K562 (cell line): ENCODE measurements at regions not wholly inside any gene's neighbourhood (a gene's known extent, or its start where the extent isn't known, plus 50 kb on each side); places are given as distances from the start of the nearest gene placed in this dataset.

Experiments
- ATAC-seq: fragments of 200-7000 bp; cut with Tn5 transposase; 3 replicates; pipeline ENCODE4 v1.9.1; 2020; ENCODE audit warnings: moderate library complexity
- BruUV-seq: library from RNA; stranded (reverse); fragments of 400-500 nt; replicated peaks from 2 replicates; lab custom pipeline; 2021; lab: Mats Ljungman, UMichigan
- CTCF ChIA-PET: fragments of 300-600 bp; formaldehyde crosslinking; extraction: SDS; loops from one replicate; lab custom pipeline; 2021; ENCODE audit warnings: low intra/inter-chr PET ratio; lab: Yijun Ruan, JAX
- POLR2A ChIA-PET: fragments of 300-600, 350-650 bp; sonication (Branson Sonifier 250); formaldehyde crosslinking; extraction: SDS; loops from one replicate; lab custom pipeline; 2021; ENCODE audit warnings: antibody characterized with exemption, inconsistent platforms; lab: Yijun Ruan, JAX
- DNase-seq, 4 experiments: peaks; one replicate each; pipeline versions ENCODE4 v3.0.0 to v3.0.0-alpha.2; 2011 to 2018; ENCODE audit warnings: low spot score in 3 of 4, mixed read lengths in 3 of 4; ENCODE audit errors: extremely low read depth in 1 of 4
- FAIRE-seq: peaks from 2 replicates; lab custom pipeline; 2011; peaks lifted over from hg19 to GRCh38; lab: Jason Lieb, UNC
- H2AFZ ChIP-seq: 2 replicates; pipeline ENCODE4 v1.6.0; 2011; ENCODE audit warnings: low read depth, low read length, control low read depth, inconsistent platforms
- H3K27ac ChIP-seq: fragments of 200-600 bp; 3 replicates; pipeline ENCODE4 v1.8.0; 2011; ENCODE audit warnings: low read depth, mild to moderate bottlenecking, control low read depth, inconsistent platforms, low read length, moderate library complexity, mixed read lengths; ENCODE audit errors: extremely low read depth
- H3K27me3 ChIP-seq, 2 experiments: fragments of 300-600 bp in 1 of 2; 2 replicates in 1 of 2; 3 replicates in 1 of 2; pipeline versions ENCODE4 v1.6.0 to v1.8.0; 2011; ENCODE audit warnings: inconsistent platforms in 2 of 2, low read length in 2 of 2, mild to moderate bottlenecking in 1 of 2, mixed read lengths in 1 of 2, moderate library complexity in 1 of 2; ENCODE audit not compliant: control insufficient read depth in 2 of 2, insufficient read depth in 2 of 2
- H3K36me3 ChIP-seq: fragments of 300-600 bp; 3 replicates; pipeline ENCODE4 v1.8.0; 2011; ENCODE audit warnings: mild to moderate bottlenecking, low read length, inconsistent platforms; ENCODE audit not compliant: control insufficient read depth, insufficient read depth
- H3K4me1 ChIP-seq, 2 experiments: fragments of 200-600 bp in 1 of 2; replicated peaks in 1 of 2; 2 replicates in 1 of 2; 3 replicates in 1 of 2; pipeline versions ENCODE4 v1.5.1 to v1.8.0; 2011; ENCODE audit warnings: inconsistent platforms in 2 of 2, low read length in 2 of 2, mild to moderate bottlenecking in 1 of 2, mixed read lengths in 1 of 2, moderate library complexity in 1 of 2; ENCODE audit not compliant: control insufficient read depth in 2 of 2, insufficient read depth in 2 of 2
- H3K4me2 ChIP-seq: 2 replicates; pipeline ENCODE4 v1.6.1; 2011; ENCODE audit warnings: low read length, control low read depth, inconsistent platforms, mixed read lengths; ENCODE audit not compliant: insufficient read depth
- H3K4me3 ChIP-seq: fragments of 200-600 bp; sonication (generic), shearing (Covaris generic); 2 replicates; pipeline ENCODE4 v1.5.1; 2016; ENCODE audit warnings: control low read depth, inconsistent platforms
- H3K79me2 ChIP-seq: fragments of 200-600 bp; 3 replicates; pipeline ENCODE4 v1.8.0; 2011; ENCODE audit warnings: low read length, inconsistent platforms; ENCODE audit not compliant: control insufficient read depth, insufficient read depth
- H3K9ac ChIP-seq, 2 experiments: 2 replicates each; pipeline versions ENCODE4 v1.6.0 to v1.6.1; 2011; ENCODE audit warnings: low read depth in 2 of 2, low read length in 2 of 2, control low read depth in 1 of 2, inconsistent platforms in 1 of 2, mild to moderate bottlenecking in 1 of 2, mixed read lengths in 1 of 2; ENCODE audit not compliant: insufficient read depth in 1 of 2
- H3K9me1 ChIP-seq: one replicate; pipeline ENCODE4 v1.6.0; 2011; ENCODE audit warnings: inconsistent platforms, mild to moderate bottlenecking, low read length, moderate library complexity; ENCODE audit not compliant: control insufficient read depth, insufficient read depth
- H3K9me3 ChIP-seq: replicated peaks from 2 replicates; pipeline ENCODE4 v1.5.1; 2011; ENCODE audit warnings: low read depth, low read length, inconsistent platforms; ENCODE audit not compliant: control insufficient read depth, insufficient read depth
- H4K20me1 ChIP-seq: replicated peaks from 2 replicates; pipeline ENCODE4 v1.6.1; 2011; ENCODE audit warnings: low read length, inconsistent platforms, mixed read lengths; ENCODE audit not compliant: control insufficient read depth, insufficient read depth
- AFF4 ChIP-seq: sonication (generic); formaldehyde crosslinking; IDR thresholded peaks from 2 replicates; pipeline ENCODE4 v1.8.0; 2023; ENCODE audit warnings: mild to moderate bottlenecking, missing genetic modification reagents
- CREM ChIP-seq: IDR thresholded peaks from 2 replicates; pipeline ENCODE4 v1.6.1; 2014; ENCODE audit warnings: antibody characterized with exemption, low read depth
- NCOR1 ChIP-seq: fragments of 450-650 bp; IDR thresholded peaks from 2 replicates; pipeline ENCODE4 v1.6.1; 2016; ENCODE audit warnings: mild to moderate bottlenecking, moderate library complexity
- POLR3G ChIP-seq: IDR thresholded peaks from 2 replicates; pipeline ENCODE4 v1.6.1; 2011; ENCODE audit not compliant: insufficient read length, insufficient replicate concordance; ENCODE audit errors: extremely low read depth
- PYGO2 ChIP-seq: fragments of 450-650 bp; IDR thresholded peaks from 2 replicates; pipeline ENCODE4 v1.6.1; 2016; ENCODE audit warnings: mild to moderate bottlenecking, missing genetic modification characterization, moderate library complexity, missing compliant biosample characterization
- SMARCB1 ChIP-seq: IDR thresholded peaks from 2 replicates; pipeline ENCODE4 v1.6.1; 2011; ENCODE audit warnings: improper control_type of control experiment, low read depth; ENCODE audit not compliant: insufficient read length
- TFAM ChIP-seq: fragments of 250-450 bp; sonication (Bioruptor Pico); conservative IDR thresholded peaks from 2 replicates; pipeline ENCODE4 v1.5.0; 2021; ENCODE audit warnings: mild to moderate bottlenecking, moderate library complexity
- XRCC3 ChIP-seq: fragments of 450-650 bp; IDR thresholded peaks from 2 replicates; pipeline ENCODE4 v1.6.1; 2017; ENCODE audit warnings: mild to moderate bottlenecking, moderate library complexity
- ZBTB12 ChIP-seq: fragments of 250-450 bp; sonication (Bioruptor Pico); IDR thresholded peaks from 2 replicates; pipeline ENCODE4 v1.4.0; 2020
- ZBTB5 ChIP-seq: fragments of 450-650 bp; IDR thresholded peaks from 2 replicates; pipeline ENCODE4 v1.6.1; 2017; ENCODE audit warnings: antibody characterized with exemption
- ZNF253 ChIP-seq: fragments of 250-450 bp; sonication (Bioruptor Pico); conservative IDR thresholded peaks from 2 replicates; pipeline ENCODE4 v1.6.1; 2021; ENCODE audit warnings: mild to moderate bottlenecking
- ZNF324 ChIP-seq: fragments of 250-450 bp; sonication (Bioruptor Pico); IDR thresholded peaks from 2 replicates; pipeline ENCODE4 v1.4.0; 2020; ENCODE audit warnings: mild to moderate bottlenecking
- ZNF398 ChIP-seq: fragments of 250-450 bp; sonication (Bioruptor Pico); IDR thresholded peaks from 2 replicates; pipeline ENCODE4 v1.8.0; 2021; ENCODE audit warnings: moderate library complexity, mild to moderate bottlenecking, inconsistent platforms
- WGBS: fragments of 100-300 bp; shearing (Covaris generic); methylation state at CpG from one replicate; pipeline ENCODE4 v1.1.6; 2016; ENCODE audit warnings: low coverage, mixed read lengths; ENCODE audit not compliant: insufficient coverage; ENCODE audit errors: missing lambda C conversion rate; 5-methylcytosine and 5-hydroxymethylcytosine counted together
- in situ Hi-C: fragments of 300-500 bp; cut with MboI; formaldehyde crosslinking; loops from 4 replicates; pipeline ENCODE4 v1.15.0; 2018; ENCODE audit warnings: inconsistent platforms, mixed read lengths
- intact Hi-C: fragments of 100-400 bp; cut with micrococcal nuclease; formaldehyde crosslinking; loops from 2 replicates; pipeline ENCODE4 v1.14.2; 2022

- TF ChIP-seq ZBTB5 (no peak), POLR3G (no peak), ZNF324 (CRISPR knock-in tag) (no peak), TFAM (CRISPR knock-in tag) (no peak), ZNF398 (no peak), SMARCB1 (no peak), CREM (no peak)
These were observed 89.4 kb upstream of the VAV3 start (continued) for GRCh38 chr1:108054396-108054795.

GRCh38 chr1:108053270-108054013 lies 88.5 kb upstream of the VAV3 start:
- Histone ChIP-seq H3K79me2 (no peaks in the 10 kb centered on the region), H2AFZ (no peak overlapping the region), H3K27ac (no peak overlapping the region), H3K9me1 (no peaks in the 10 kb centered on the region), H3K4me3 (no peak overlapping the region), H4K20me1 (no peaks in the 10 kb centered on the region), H3K4me1 (no peaks in the 10 kb centered on the region), H3K36me3 (no peaks in the 10 kb centered on the region), H3K9me3 (no peaks in the 10 kb centered on the region), H3K4me2 (no peak overlapping the region), H3K9ac (no peak overlapping the region), H3K27me3 (peaks cover 0 to 16% of the 10 kb centered on the region in 2 experiments; a peak in 3 of 5 replicates)
- FAIRE-seq: no peak
- no peak for DNase-seq
- ChIA-PET POLR2A (no interaction called here), CTCF (no interaction called here)
- intact Hi-C loops: loop anchor here (5.0 kb wide), 1 partner anchor 91 kb away; no protein-coding TSS in a partner anchor
- in situ Hi-C loops: no loop called here
- no peak for ATAC-seq
- no TSS peak for BruUV-seq
- WGBS: 5% methylated on average over 4 of the region's 4 CpGs
- TF ChIP-seq ZBTB12 (CRISPR knock-in tag) (no peak), NCOR1 (no peak), PYGO2 (no peak), ZNF253 (CRISPR knock-in tag) (no peak), XRCC3 (no peak), AFF4 (CRISPR knock-in tag) (no peak)
